Bone marrow (tissue), 2 donors: ENCODE measurements at regions not wholly inside any gene's neighbourhood (a gene's known extent, or its start where the extent isn't known, plus 50 kb on each side); places are given as distances from the start of the nearest gene placed in this dataset.
"Not testable (repeated sequence)": the region's sequence is repeated elsewhere in the genome, so short reads cannot be mapped to it uniquely, and the experiment has no call there.

ENCODE experiments used
- DNase-seq, 2 donors: peaks; one replicate each; lab custom pipeline; 2025; lab: John Stamatoyannopoulos, UW

GRCh38 chr12:38159591-38160317 lies 156.8 kb upstream of the ALG10B start:
- DNase-seq: no peak

- no peak for DNase-seq
These were observed 156.1 kb upstream of the ALG10B start for GRCh38 chr12:38160318-38161122.

DNA sequence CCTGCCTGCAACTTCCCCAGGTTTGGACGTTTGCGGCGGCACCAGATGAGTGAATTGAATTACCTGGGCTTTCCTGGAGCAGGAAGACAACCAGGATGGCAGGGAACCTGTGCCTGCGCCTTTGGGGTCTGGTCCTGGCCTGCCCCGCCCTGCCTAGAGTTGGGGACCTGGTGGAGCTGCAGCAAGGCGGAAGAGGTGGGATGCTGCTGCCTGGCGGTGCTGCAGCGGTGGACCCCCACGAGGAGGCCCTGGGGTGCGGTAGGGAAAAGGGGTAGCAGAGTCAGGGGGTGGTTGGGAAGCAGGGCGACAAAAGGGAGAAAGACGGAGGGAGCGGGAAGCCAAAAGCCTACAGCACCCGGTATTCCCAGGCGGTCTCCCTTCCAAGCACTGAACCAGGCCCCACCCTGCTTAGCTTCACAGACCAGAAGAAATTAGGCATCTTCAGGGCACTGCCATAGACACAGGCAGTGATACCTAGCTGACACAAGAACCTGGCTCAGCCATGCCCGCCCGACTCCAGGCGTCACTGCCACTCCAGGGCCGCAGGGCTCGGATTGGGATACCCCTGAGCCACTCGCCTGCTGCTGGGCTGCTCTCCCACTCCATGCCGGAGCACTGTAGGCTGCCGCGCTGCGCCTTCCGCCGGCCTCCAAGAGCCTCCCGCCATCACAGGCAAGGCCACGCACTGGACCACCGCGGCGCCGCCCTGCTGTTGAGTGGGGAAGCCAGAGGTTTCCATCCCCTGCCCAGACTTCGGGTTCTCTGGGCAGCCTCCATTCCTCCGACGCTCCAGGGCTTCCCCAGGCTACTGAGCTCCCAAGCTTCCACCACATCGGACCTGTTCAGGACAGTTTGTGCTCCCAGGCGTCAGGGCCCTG lies 155.2 kb upstream of the ALG10B start:
- DNase-seq: no peak

DNA sequence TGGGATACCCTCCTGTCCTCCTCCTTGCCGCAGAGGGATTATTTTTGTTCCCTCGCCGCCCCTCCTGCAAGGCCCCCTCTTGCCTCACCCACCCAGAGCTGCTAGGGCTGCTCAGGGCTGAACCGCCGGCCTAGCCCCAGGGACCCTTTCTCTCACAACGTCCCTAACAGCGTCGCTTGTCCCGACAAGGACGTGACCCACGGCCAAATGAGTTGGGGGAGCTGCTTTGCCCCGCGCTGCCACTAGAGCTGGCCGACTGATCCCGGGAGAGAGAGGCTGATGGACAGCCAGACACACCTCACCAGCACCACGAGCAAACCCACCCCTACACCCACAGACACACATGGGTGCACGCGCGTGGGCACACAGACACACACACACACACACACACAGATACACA lies 154.6 kb upstream of the ALG10B start:
- DNase-seq: no peak

GRCh38 chr12:38162708-38163441 lies 153.7 kb upstream of the ALG10B start:
- no peak for DNase-seq

DNA sequence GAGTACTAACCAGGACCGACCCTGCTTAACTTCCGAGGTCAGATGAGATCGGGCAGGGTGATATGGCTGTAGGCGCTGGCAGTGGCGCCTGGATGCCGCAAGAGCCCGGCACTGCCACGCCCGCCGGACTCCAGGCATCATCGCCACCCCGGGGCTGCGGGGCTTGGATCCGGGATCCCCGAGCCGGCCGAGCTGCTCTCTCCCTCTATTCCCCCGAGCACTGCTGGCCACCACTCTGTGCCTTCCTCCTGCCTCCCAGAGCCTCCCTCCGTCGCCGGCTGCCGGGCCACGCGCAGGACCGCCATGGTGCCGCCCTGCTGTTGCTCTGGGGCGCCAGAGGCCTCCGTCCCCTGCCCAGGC lies 153.2 kb upstream of the ALG10B start:
- no peak for DNase-seq

DNA sequence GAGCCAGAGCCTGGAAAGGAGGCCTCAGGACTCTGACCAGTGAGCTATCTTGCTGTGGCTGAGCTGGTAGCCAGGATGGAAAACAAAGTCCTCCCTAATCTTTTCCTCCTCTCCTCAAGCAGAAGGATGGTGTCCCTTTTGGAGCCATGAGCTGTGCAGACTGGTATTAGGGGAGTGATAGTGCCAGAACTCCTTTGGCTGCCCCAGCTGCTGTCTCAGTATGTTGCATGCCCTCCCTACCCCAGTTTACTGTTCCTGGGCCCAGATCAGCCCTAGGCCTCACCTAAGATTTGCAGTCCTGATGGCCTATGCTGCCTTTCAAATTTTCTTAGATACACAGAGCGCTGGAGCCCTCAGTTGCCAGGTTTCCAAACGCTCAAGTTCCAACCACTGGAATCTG lies 150.3 kb upstream of the ALG10B start:
- DNase-seq: no peak

- DNase-seq: no peak
These were observed 141.0 kb upstream of the ALG10B start for GRCh38 chr12:38175538-38175937.

DNA sequence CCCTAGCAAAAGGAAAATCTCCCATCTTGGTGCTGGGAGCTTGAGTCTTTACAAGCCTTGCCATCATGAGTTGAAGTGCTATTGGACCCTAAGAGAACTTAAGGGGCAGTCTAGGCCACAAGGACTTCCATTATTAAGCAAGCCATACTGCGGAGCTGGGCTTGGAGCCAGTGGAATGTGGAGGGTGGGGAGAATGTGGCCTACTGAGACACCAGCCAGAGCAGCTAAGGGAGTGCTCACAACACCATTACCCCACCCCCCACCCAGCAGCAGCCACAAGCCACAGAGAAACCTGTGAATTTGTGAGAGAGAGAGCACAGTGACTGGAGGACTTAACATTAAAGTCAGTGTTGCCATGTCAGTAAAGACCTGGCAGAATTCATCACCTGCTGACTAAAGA lies 133.0 kb upstream of the ALG10B start:
- DNase-seq: not testable (repeated sequence)

GRCh38 chr12:38197286-38197685 lies 119.3 kb upstream of the ALG10B start:
- not testable (repeated sequence) for DNase-seq

GRCh38 chr12:38201461-38202276 lies 114.9 kb upstream of the ALG10B start:
- no peak for DNase-seq

DNA sequence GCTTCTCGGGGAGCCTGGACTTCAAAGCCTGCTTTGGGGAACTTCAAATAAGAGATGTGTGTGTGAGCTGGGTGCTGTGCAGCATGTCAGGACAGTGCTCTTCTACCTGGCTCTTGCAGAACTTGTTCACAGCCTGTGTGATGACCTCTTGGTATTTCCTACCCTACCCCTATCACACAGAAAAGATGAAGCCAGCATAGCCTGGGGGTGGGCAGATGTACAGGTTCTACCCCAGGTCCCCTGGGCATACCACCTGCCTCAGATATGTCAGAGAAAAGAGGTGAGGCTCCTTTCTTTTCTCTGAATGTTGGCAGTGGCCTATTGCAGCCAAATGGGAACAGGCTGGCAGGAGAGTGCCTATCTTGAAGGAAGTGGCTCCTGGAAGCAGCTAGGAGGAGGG lies 111.7 kb upstream of the ALG10B start:
- DNase-seq: no peak

DNA sequence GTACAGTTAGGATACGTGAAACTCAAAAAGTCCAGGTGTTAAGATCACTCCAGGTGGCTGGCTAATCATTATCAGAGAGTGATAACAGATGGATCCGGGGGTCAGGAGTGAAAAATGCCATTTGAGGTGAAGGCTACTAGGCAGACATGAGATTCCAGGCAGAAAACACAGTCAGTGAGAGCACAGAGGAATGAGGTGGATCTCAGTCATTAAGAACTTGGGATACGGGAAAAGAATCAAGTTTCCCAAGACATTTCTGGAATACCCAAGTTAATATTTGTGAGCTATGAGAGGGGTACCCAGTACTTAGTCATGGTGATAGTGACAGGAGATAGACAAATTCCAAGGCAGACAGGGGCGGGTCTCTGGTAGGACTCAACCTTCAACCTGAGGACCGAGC lies 94.6 kb upstream of the ALG10B start:
- DNase-seq: no peak

GRCh38 chr12:38238328-38238727 lies 78.2 kb upstream of the ALG10B start:
- DNase-seq: not testable (repeated sequence)

GRCh38 chr12:38253778-38254177 lies 62.8 kb upstream of the ALG10B start:
- DNase-seq: no peak

DNA sequence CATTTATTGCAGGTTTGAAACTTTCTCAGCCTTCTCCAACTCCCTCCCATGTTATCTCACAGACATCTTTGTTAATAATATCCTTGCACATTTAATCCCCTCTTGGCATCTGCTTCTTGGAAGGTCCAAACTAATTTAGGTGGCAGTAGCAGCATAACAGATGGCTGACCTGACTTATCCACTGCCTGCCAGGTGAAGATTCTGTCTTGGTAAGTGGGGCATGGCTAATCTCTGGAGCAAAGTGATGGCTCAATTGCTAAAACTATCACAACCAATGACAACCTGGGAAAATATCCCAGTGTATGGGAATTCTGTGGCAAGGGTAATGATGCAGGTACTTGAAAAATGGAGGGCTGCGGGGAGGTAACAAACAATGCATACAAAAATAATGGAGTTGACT lies 58.2 kb upstream of the ALG10B start:
- DNase-seq: no peak
